Occipital lobe (tissue), 1 donor: ENCODE measurements at regions not wholly inside any gene's neighbourhood (a gene's known extent, or its start where the extent isn't known, plus 50 kb on each side); places are given as distances from the start of the nearest gene placed in this dataset.
"Not testable (repeated sequence)": the region's sequence is repeated elsewhere in the genome, so short reads cannot be mapped to it uniquely, and the experiment has no call there.

Source experiments
- DNase-seq: peaks from one replicate; lab custom pipeline; 2025; lab: John Stamatoyannopoulos, UW

GRCh38 chr22:49011379-49011768 is 816.3 kb downstream of the BRD1 start:
- no peak for DNase-seq

GRCh38 chr22:49010901-49011300 is 816.8 kb downstream of the BRD1 start:
- no peak for DNase-seq

GRCh38 chr22:49010070-49010863 is 817.4 kb downstream of the BRD1 start:
- no peak for DNase-seq

- DNase-seq = no peak
Observed at GRCh38 chr22:49009359-49010063, 818.2 kb downstream of the BRD1 start.

- DNase-seq = no peak
Observed at GRCh38 chr22:49008682-49009235, 818.9 kb downstream of the BRD1 start.

- no peak for DNase-seq
Observed at GRCh38 chr22:49007013-49007653, 820.5 kb downstream of the BRD1 start.

- DNase-seq = no peak
Observed at GRCh38 chr22:49006207-49007012, 821.3 kb downstream of the BRD1 start.

GRCh38 chr22:49005557-49005956 is 822.1 kb downstream of the BRD1 start:
- no peak for DNase-seq

- no peak for DNase-seq
Observed at GRCh38 chr22:49004484-49005399, 822.9 kb downstream of the BRD1 start.

GRCh38 chr22:48997605-48998004 is 830.1 kb downstream of the BRD1 start:
- not testable (repeated sequence) for DNase-seq

- no peak for DNase-seq
Observed at GRCh38 chr22:48993655-48994054, 834.0 kb downstream of the BRD1 start.

GRCh38 chr22:48984639-48985038 is 843.0 kb downstream of the BRD1 start:
- no peak for DNase-seq

GRCh38 chr22:48982321-48982905 is 845.3 kb downstream of the BRD1 start:
- no peak for DNase-seq

- DNase-seq = no peak
Observed at GRCh38 chr22:48981371-48982061, 846.2 kb downstream of the BRD1 start.

GRCh38 chr22:48980918-48981317 is 846.8 kb downstream of the BRD1 start:
- DNase-seq = no peak

- DNase-seq = no peak
Observed at GRCh38 chr22:48980409-48980808, 847.3 kb downstream of the BRD1 start.

GRCh38 chr22:48979482-48979881 is 848.2 kb downstream of the BRD1 start:
- no peak for DNase-seq

GRCh38 chr22:48976556-48977535 is 850.8 kb downstream of the BRD1 start:
- DNase-seq = no peak
